NCI-H1436 treated with DMSO at 0.1 percent for 48 hours (cell line): ENCODE measurements at regions not wholly inside any gene's neighbourhood (a gene's known extent, or its start where the extent isn't known, plus 50 kb on each side); places are given as distances from the start of the nearest gene placed in this dataset.
A peak's percentile ranks its signal among the peaks of the same experiment; 100 is the strongest.

Source experiments
- DNase-seq: peaks from one replicate; lab custom pipeline; 2025; lab: John Stamatoyannopoulos, UW

DNA sequence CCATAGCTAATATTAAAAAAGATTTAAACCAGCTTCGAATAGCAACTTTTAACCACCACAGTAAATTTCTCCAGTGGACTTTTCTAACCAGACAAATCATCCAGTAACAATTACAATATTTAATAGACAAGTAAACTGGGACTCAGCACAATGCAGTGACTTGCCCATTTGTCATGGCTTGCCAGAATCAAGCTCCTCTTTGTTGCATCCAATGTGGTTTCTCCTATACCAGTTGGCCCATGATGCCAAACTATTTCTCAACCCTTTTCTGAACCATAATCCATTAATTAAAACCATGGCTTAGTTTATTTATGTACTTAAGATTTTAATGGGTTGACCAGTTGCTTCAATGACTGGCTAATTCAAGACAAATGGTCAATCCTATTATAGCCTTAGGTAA is 64.4 kb downstream of the DIO2 start:
- no peak for DNase-seq

DNA sequence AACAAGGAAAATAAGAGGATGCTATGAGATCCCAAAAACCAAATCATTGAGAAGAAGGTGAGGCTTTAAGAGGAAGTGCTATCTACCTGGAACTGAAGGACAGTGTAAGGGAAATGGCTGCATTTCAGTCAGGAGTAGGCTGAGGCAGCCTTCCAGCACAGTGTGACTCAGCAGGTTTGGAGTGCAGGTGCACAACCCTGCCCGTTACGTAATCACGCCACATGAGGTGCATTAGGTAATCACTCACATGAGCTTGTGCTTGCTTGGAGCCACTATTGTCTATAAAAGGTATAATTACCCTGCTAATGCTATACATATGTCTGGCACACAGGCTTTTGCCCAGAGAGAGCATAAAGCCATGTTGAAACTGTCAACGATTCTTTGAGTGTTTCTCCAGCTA is 74.9 kb downstream of the DIO2 start:
- no peak for DNase-seq

DNA sequence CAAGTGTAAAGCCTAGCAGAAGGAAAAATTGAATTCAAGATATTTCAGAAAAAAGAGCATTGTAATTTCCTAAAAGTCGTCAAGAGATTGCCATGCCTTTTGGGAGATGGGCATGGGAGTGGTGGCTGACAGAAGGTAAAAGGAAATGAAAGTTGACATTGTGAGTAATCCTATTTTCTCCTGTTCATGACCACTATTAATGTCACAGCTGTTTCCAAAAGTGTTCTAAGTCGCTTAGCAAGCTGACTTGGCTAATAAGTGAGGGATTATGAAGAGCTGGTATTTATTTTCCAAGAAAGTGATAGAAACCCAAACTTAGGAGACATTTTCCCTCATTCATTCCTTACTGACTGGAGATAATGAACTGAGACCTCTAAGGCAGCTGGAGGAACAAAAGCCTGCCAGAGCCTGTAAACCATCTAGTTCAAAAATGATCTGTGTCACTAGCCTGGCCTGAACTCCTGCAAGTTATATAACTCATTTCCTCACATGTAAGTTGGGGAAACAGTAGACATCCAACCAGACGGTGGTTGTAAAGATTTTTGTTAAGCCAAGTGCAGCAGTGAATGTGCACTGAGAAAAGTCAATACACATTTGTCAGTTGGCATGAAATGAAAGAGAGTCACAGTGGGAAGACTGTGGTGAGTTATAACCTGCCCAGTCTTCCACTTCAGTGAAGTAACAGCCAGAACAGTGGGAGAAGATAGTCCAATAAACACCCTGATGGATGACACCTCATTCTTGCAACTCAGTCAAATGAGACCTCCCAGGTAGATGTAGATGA is 75.8 kb downstream of the DIO2 start:
- DNase-seq, result no peak

DNA sequence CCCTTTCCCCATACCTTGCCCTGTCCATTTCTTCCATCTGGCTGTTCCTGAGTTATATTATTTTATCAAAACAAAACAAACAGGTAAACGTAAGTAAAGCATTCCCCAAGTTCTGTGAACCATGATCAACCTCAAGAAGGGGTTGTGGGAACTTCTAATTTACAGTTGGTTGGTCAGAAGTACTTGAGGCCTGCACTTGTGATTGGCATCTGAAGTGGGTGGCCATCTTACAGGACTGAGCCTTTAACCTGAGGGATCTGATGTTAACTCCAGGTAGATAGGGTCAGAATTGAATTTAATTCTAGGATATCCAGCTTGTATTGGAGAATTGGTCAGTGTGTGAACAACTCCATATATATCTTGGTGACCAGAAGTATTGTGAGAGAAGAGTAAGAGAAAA is 77.0 kb downstream of the DIO2 start:
- DNase-seq, result no peak

DNA sequence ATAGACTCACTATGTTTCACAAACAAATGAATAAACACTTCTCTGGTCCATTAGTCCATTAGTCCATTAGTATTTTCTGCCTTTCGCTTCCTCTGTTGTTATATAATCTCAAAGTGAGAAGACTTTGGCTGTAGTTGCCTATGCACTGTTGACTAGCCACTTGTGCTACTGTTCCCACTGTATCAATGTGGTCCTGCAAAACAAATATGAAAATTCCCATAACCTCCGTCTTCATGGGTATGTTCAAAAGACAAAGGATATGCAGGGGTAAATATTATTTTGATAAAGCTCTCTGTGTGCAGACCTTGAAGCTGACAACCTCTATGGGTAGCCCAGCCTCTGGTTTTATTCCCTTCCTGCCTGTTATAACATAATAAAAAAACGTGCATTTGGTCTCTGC is 77.8 kb downstream of the DIO2 start:
- DNase-seq, result no peak

DNA sequence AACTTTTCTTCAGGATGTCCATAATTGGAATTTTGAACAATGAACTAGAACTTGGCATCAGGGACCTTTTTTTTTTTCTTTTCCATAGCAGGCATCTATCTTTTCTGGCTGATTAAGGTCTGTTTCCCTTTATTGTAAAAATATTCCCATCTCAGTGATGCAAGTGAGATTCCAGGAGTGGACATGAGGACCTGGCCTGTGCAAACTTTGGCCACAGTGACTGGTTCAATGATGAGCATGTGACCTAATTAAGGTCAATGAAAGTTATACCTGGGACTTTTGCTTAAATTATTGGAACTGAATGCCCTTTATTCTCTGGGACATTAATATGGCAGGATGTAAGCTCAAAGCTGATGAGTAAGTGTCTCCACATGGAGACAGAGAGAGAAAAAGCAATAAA is 83.8 kb downstream of the DIO2 start:
- no peak for DNase-seq

DNA sequence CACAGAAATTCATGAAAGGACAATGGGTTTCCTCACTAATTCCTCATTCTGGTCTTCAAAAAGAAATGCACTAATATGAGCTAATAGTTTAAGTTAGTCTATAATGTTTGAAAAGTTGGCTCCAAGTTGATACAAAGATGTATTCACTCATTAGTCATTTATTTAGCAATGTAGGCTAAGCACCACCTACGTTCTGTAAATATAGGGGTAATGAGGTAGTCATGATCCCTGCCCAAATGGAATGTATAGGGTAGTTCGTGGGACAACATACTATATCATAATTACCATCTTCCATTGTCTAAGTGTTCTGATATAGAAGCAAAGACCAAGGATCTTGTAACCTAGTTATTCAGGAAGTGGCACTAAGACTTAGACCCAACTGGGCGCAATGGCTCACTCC is 86.5 kb downstream of the DIO2 start:
- no peak for DNase-seq

DNA sequence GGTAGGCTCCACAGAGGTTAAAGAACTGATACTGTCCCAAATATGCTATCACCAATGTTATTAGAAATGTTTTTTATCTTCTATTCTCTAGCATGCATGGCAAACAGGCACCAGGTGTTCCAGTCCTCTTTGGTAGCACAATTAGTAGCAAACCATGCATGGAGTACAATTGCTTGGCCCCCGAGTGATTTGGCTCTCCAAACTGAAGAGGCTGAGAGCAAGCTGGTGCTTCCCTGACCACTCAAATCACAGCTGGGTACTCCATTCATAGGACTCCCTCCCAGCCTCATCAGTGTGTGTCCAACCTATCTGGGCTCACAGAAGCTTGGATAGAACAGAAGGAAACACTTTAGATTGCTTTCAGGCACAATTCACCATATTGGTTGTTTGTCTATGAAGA is 93.4 kb downstream of the DIO2 start:
- DNase-seq, result peak; percentile 72

DNA sequence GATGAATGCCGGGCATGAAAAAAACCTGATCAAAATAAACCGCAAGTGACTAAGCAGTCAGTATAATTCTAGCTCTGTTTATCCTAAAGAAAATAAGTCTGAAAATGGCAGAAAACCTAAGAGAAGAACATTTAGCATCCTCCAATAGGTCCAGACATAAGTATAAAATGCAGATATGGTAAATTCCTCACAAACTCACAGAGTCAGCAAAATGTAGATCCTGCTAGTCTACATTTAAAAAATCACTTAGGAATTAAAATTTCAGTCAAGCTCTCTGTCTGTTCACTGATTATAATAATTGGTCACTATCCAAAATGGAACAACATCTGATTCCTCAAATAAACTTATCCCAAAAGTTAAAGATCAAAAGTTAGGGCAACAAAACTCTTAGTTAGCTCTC is 95.1 kb downstream of the DIO2 start:
- no peak for DNase-seq

DNA sequence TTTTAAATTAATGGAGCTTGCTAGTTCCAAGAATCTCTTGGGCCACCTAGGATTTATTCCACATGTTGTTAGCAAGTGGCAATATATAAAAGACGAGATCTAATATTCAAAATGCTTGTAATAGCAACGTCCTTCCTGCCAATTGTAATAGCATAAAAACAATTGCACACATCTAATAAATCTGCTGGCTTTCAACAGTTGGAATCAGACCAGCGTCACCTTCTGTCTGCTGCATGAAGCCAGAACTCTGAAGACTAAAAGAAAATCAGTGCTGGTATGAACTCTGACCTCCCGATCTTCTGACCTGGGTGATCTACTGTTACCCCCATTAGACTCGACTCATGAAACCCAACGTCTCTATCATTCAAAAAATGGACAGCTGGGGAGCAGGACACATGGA is 100.6 kb downstream of the DIO2 start:
- DNase-seq, result no peak

DNA sequence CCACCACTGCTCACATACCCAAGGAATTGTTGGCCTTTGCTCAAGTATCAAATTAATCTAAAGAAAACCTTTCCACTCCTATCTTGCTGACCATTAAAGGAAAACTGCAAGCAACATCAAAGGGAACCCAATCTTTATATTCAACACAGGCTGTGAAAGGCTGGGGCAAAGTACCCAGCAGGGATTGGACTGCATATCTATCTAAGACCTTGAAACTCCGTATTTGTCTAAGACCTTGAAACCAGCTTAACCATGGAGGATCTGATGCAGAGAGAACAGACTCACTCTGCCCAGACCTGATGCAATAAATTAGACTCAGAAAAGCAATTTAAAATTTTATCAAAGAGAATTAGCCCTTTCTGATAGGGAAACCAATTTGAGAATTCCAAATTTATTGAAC is 102.2 kb downstream of the DIO2 start:
- DNase-seq, result no peak

DNA sequence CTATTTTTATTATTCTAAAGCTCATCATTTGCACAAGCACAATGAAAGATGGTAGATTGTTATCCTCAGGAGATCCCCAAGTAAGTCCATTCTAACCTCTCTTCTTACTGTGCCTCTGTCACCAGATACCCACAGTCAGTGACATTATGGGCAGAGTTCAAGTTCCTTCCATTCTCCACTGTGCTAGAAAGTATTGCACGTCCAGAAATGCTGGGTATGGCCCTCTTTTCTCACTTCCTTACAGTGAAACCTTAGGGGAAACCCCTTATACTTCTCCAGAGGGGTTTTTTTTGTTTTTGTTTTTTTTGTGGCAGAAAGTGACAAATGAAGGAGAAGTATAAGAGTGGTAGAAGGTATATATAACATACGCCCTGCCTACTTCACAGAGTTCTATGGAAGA is 102.9 kb downstream of the DIO2 start:
- DNase-seq, result no peak

DNA sequence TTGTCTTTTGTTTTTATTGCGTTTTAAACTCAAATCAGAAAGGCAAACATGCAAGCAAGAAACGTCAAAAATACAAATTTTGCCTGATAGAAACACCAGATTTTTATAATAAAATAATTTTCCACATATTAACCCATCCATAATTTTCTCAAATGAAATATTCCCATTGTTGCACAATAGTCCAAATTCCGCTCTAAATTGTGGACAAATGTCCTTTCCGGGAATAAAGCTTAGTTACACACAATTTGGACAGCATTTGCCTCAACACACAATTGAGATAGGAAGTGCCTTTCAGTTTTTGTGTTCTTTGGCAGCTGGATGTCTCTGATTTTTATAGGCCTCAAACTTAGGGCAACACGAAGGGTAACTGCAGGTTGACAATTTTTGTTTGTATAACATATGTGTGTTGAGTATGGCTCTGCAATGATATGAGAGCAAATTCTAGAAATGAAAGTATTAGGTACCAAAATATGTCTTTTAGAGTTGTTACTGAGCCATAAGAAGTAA is 105.8 kb downstream of the DIO2 start:
- DNase-seq, result no peak

DNA sequence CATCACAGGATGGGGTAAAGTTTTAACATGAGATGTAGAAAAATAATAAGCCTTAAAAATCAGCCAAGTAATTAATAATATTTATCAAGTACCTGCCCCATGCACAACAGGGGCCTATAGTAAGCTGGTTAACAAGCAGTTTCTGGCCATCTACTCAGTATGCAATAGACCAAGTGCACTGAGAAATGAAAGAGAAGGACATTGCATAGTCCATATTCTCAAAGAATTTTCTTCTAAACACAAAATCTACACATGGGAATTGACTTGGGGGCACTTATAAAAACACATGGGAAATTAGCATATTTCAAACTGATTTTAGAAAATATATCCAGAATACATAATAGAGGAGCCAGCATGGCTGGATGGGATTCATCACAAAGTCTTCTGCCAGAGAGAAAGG is 109.5 kb downstream of the DIO2 start:
- DNase-seq, result no peak

DNA sequence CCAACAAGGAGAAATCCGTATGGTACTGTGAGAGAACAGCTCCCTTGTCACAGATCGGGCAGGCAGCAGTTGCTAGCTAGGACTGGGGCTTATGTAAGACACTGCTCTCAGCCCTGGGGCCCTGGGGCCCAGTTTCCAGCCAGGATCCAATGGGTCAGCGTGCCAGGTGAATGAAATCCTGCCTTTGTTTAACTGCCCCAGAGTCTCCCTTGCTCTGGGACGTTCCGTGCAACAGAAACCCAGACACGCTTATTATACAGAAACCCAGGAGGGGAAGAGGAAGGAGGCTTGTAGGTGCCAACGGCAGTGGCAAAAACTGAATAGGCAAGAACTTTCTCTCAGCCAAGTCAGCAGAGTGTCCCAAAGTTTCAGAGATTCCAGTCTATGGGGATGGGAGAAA is 110.6 kb downstream of the DIO2 start:
- DNase-seq, result no peak

DNA sequence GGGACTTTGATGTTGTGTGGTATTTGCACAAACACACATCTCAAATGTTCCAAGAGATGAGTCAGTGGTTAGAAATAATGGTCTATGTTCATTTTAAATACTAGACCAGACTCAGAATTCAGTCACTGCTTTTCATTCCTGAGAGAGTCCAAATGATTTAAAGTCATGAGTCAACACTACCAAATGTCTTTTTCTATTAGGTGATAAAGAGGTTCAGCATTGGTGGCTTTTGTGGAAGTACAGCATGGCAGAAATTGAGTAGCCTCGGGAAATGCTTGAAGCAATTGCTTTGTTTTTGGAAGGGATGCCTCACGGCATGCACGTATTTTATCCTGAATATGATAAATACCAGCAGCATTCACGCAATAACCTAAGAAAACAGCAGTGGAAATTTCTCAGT is 115.7 kb downstream of the DIO2 start:
- no peak for DNase-seq

DNA sequence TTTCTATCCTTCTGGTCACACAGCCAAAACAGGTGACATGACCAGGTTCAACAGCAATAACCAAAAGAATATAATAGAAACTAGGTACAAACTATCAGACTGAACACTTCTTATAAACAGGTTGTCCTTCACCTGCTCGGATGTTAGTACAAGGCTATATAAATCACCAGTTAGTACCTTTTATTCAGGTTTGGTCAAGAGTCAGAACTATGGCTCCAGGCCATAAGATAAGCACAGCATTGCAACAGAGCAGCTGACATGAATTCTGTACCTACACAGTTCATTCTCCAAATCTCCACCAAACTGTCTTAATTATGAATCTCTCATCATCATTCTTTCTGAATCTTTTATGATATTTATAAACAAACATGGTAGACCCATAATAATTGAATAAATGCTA is 123.9 kb downstream of the DIO2 start:
- no peak for DNase-seq

DNA sequence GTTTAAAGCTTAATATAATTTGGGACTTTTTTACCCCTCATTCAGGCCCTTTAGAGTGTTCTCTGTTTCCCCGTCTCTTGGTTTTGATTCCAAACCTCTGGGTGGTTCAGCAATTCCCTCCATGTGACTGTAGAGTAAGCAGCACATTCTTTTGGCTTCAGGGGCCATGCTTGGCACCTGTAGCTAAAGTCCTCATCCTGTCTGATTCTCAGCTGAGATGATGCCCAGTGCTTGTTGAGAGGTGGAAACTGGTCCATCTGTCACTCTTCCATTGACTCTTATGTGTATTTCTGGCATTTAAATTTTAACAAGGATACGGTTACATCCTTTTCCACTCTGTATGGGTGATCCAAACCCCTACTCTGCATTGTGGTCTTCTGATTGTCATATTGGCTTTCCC is 127.1 kb downstream of the DIO2 start:
- no peak for DNase-seq

DNA sequence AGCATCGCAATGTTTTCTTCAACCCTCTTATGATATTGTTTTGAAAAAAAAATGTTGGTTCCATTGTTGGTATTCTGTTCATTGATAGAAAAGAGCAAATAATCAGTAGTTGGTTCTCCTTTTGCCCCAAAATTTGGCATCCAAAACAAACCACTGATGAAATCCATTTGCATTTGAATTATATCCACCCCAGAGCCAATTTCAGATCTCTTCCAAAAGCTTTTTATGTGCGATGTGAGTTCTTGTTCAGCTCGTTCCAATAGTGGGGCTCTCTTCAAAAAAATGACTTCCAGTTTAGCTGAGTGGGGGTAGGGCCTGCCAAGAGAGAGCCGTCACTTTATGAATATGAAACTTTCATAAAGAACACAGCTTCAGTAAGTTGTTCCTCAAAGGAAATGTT is 130.7 kb downstream of the DIO2 start:
- no peak for DNase-seq

DNA sequence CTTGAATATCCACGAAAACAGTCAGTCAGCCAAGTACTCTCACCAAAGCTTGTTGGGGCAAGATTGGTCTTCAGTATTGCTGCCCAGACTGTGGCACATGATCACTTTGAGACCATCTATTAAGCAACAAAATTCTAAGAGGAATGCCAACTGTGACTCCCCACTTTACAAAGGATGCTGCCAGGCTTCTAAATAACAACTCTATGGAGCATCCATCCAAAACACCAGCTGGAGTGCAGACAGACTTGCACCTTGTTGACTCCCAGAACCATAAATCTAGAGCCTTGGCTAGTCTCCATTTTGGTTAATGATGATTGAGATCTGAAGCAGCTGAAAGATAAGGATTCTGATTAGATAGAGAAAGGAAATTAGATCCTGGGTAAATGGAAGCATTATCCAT is 132.8 kb downstream of the DIO2 start:
- DNase-seq, result peak; percentile 10

DNA sequence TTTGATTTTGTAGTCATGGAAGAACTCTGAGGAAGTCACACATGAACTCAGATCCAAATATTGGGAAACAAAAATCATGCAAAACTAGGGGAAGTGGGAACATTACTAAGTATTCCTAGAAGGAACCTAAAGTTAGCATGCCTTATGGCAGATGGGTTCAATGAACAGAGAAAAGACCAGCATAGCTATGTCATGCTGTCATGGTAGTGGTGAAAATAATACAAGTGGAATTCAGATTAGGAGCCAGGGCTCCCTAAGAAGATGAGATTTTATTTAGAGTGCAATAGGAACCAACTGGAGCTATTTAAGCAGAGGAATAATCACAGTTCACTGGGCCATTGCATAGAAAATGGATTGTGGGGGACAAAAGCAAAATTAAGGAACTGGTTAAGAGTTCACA is 134.0 kb downstream of the DIO2 start:
- no peak for DNase-seq

DNA sequence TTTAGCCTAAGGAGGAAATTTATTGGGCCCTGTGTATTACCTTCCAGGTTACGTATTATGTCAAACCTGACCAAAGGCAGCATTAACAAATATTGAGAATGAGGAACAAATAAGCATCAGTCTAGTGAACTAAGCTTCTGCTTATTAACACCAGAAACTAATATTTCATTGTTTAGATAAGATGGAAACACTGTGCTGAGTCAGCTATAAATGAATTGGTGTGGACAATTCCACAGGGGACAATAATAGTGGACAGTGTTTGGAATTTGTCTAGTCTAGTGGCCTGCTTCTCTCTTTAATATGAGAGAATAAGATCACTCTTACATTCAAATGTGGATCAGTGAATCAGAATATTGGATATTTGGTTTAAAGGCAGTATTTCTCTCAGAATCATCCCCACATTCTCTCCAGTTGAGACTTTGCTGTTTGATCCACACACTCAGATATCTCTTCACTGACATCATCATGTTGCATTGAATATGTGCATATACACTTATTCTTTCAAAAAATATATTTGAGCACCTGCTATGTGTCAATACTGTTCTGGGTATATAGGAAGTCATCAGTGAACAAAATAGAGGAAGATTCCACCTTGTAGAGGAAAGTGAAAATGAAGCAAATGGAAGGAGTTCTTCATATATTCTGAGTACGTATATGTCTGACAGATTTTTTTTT is 136.3 kb downstream of the DIO2 start:
- no peak for DNase-seq

DNA sequence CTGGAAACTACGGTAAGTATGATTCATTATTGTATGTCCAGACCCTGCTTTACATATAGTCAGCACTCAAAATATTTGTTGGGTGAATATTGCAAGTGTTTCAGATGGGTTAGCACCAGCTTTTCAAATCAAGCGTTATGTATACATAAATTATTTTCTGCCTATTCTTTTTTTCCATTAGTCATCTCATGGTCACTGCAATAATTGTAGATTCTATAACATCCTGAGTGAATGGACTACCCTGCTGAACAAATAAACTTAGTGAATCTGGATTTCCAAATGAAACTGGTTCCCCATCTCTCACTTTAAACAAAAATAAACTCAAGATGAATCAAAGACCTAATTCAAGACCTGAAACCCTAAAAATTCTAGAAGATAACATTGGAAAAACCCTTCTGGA is 152.3 kb downstream of the DIO2 start:
- no peak for DNase-seq

DNA sequence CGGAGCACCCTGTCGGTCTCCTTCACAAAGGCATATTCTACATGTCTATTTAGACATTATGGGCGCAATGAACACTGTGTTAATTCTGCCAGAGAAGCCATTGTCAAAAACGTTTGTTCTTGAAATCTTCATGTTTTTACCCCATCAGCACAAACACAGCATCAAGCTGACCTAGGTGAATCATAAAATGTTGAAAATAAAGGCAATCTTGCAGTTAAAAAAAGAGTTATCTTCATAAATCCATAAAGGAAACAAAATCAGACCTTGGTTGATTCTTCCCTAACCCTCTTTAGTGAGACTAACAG is 154.9 kb downstream of the DIO2 start:
- no peak for DNase-seq
